Caco-2 (cell line): ENCODE measurements at regions not wholly inside any gene's neighbourhood (a gene's known extent, or its start where the extent isn't known, plus 50 kb on each side); places are given as distances from the start of the nearest gene placed in this dataset.

ENCODE experiments used
- BruUV-seq: library from RNA; stranded (reverse); fragments of 400-500 nt; replicated peaks from 2 replicates; lab custom pipeline; 2021; lab: Mats Ljungman, UMichigan
- CTCF ChIA-PET: fragments of 300-600 bp; sonication (Branson Sonifier 250); formaldehyde crosslinking; loops from one replicate; lab custom pipeline; 2022; ENCODE audit warnings: antibody characterized with exemption; lab: Charles Lee
- POLR2A ChIA-PET: fragments of 300-600 bp; sonication (Branson Sonifier 250); formaldehyde crosslinking; loops from one replicate; lab custom pipeline; 2022; ENCODE audit warnings: antibody characterized with exemption; lab: Charles Lee
- DNase-seq, 2 experiments: peaks; one replicate each; pipeline versions ENCODE4 v3.0.0 to v3.0.0-alpha.2; 2020 to 2022
- H3K27me3 ChIP-seq: replicated peaks from 2 replicates; pipeline ENCODE4 v1.6.0; 2011; ENCODE audit warnings: low read length; ENCODE audit not compliant: control insufficient read depth, insufficient read depth
- H3K36me3 ChIP-seq: 2 replicates; pipeline ENCODE4 v1.5.1; 2011; ENCODE audit warnings: low read length; ENCODE audit not compliant: control insufficient read depth, insufficient read depth
- H3K4me1 ChIP-seq: fragments of 250-450 bp; sonication (Bioruptor Pico); 2 replicates; pipeline ENCODE4 v1.5.1; 2020; ENCODE audit warnings: mild to moderate bottlenecking
- H3K4me3 ChIP-seq: 2 replicates; pipeline ENCODE4 v1.5.1; 2011; ENCODE audit warnings: low read depth, mild to moderate bottlenecking, control low read depth, low read length
- H3K9me3 ChIP-seq: fragments of 250-450 bp; sonication (Bioruptor Pico); 2 replicates; pipeline ENCODE4 v1.5.1; 2020; ENCODE audit warnings: mild to moderate bottlenecking, moderate library complexity
- H3K27ac Mint-ChIP-seq: one replicate; pipeline ENCODE4 v1.8.0; 2022; ENCODE audit warnings: mixed read lengths; ENCODE audit not compliant: unreplicated experiment
- H3K27me3 Mint-ChIP-seq: one replicate; pipeline ENCODE4 v1.8.0; 2022; ENCODE audit warnings: mixed read lengths; ENCODE audit not compliant: insufficient read depth, unreplicated experiment
- H3K36me3 Mint-ChIP-seq: one replicate; pipeline ENCODE4 v1.8.0; 2022; ENCODE audit warnings: mild to moderate bottlenecking, mixed read lengths; ENCODE audit not compliant: insufficient read depth, unreplicated experiment
- H3K4me1 Mint-ChIP-seq: one replicate; pipeline ENCODE4 v1.8.0; 2022; ENCODE audit warnings: low read depth, mixed read lengths; ENCODE audit not compliant: unreplicated experiment
- H3K4me3 Mint-ChIP-seq: one replicate; pipeline ENCODE4 v1.8.0; 2022; ENCODE audit warnings: mild to moderate bottlenecking, moderate library complexity, mixed read lengths; ENCODE audit not compliant: unreplicated experiment
- H3K9me3 Mint-ChIP-seq: one replicate; pipeline ENCODE4 v1.8.0; 2022; ENCODE audit warnings: mixed read lengths; ENCODE audit not compliant: unreplicated experiment
- CTCF ChIP-seq, 2 experiments: fragments of 200-600 bp in 1 of 2; IDR thresholded peaks; 1 replicate in 1 of 2; 2 replicates in 1 of 2; pipeline versions ENCODE4 v1.5.1 to v1.8.0; 2011 to 2022; ENCODE audit warnings: antibody characterized with exemption in 1 of 2, control low read depth in 1 of 2, inconsistent platforms in 1 of 2, low read depth in 1 of 2, low read length in 1 of 2, mild to moderate bottlenecking in 1 of 2, moderate library complexity in 1 of 2; ENCODE audit not compliant: insufficient read depth in 1 of 2, severe bottlenecking in 1 of 2, unreplicated experiment in 1 of 2
- intact Hi-C: fragments of 100-400 bp; cut with micrococcal nuclease; formaldehyde crosslinking; loops from one replicate; pipeline ENCODE4 v1.10.0; 2022; ENCODE audit not compliant: unreplicated experiment

GRCh38 chr15:70281811-70282307 lies 184.1 kb upstream of the TLE3 start:
- Histone ChIP-seq H3K36me3 (no peaks in the 10 kb centered on the region), H3K4me3 (no peak overlapping the region), H3K27me3 (no peaks in the 10 kb centered on the region), H3K4me1 (no peaks in the 10 kb centered on the region), H3K9me3 (no peaks in the 10 kb centered on the region)
- no TSS peak for BruUV-seq
- no peak for TF ChIP-seq CTCF (IDR thresholded peaks at IDR 0.05; ENCODE audit: insufficient read depth in 1 of 2, low read depth in 1 of 2, low read length in 1 of 2, severe bottlenecking in 1 of 2, unreplicated experiment in 1 of 2)
- H3K27me3 Mint-ChIP-seq = no peaks in the 10 kb centered on the region
- peaks cover 11% of the 10 kb centered on the region for H3K9me3 Mint-ChIP-seq
- intact Hi-C loops = no loop called here
- no peaks in the 10 kb centered on the region for H3K36me3 Mint-ChIP-seq
- no peaks in the 10 kb centered on the region for H3K4me1 Mint-ChIP-seq
- no peak for DNase-seq
- ChIA-PET POLR2A (no interaction called here), CTCF (no interaction called here)
- H3K4me3 Mint-ChIP-seq = no peak overlapping the region
- no peak overlapping the region for H3K27ac Mint-ChIP-seq

GRCh38 chr15:70281261-70281810 lies 183.6 kb upstream of the TLE3 start:
- Histone ChIP-seq H3K4me1 (no peaks in the 10 kb centered on the region), H3K4me3 (no peak overlapping the region), H3K27me3 (no peaks in the 10 kb centered on the region), H3K9me3 (no peaks in the 10 kb centered on the region), H3K36me3 (no peaks in the 10 kb centered on the region)
- H3K4me1 Mint-ChIP-seq = no peaks in the 10 kb centered on the region
- intact Hi-C loops = no loop called here
- H3K9me3 Mint-ChIP-seq = peaks cover 11% of the 10 kb centered on the region
- POLR2A ChIA-PET = no interaction called here
- no peaks in the 10 kb centered on the region for H3K27me3 Mint-ChIP-seq
- H3K4me3 Mint-ChIP-seq = no peak overlapping the region
- no peak overlapping the region for H3K27ac Mint-ChIP-seq
- DNase-seq = no peak
- BruUV-seq = no TSS peak
- TF ChIP-seq CTCF (IDR thresholded peaks at IDR 0.05; ENCODE audit: insufficient read depth in 1 of 2, low read depth in 1 of 2, low read length in 1 of 2, severe bottlenecking in 1 of 2, unreplicated experiment in 1 of 2) = no peak
- H3K36me3 Mint-ChIP-seq = no peaks in the 10 kb centered on the region
- CTCF ChIA-PET = no interaction called here

- intact Hi-C loops = no loop called here
- ChIA-PET POLR2A (no interaction called here), CTCF (no interaction called here)
- H3K4me3 ChIP-seq = no peak overlapping the region
- BruUV-seq = no TSS peak
- H3K36me3 Mint-ChIP-seq = no peaks in the 10 kb centered on the region
- H3K27me3 ChIP-seq = no peaks in the 10 kb centered on the region
- no peak overlapping the region for H3K27ac Mint-ChIP-seq
- DNase-seq = no peak
- no peak overlapping the region for H3K4me3 Mint-ChIP-seq
- H3K27me3 Mint-ChIP-seq = no peaks in the 10 kb centered on the region
- H3K9me3 Mint-ChIP-seq = peaks cover 11% of the 10 kb centered on the region
- no peaks in the 10 kb centered on the region for H3K36me3 ChIP-seq
- H3K4me1 Mint-ChIP-seq = no peaks in the 10 kb centered on the region
- no peak for TF ChIP-seq CTCF (IDR thresholded peaks at IDR 0.05; ENCODE audit: insufficient read depth in 1 of 2, low read depth in 1 of 2, low read length in 1 of 2, severe bottlenecking in 1 of 2, unreplicated experiment in 1 of 2)
- H3K4me1 ChIP-seq = no peaks in the 10 kb centered on the region
- H3K9me3 ChIP-seq = no peaks in the 10 kb centered on the region
These were observed 183.1 kb upstream of the TLE3 start for GRCh38 chr15:70280781-70281180.
